ENCODE measurements at regions not wholly inside any gene's neighbourhood (a gene's known extent, or its start where the extent isn't known, plus 50 kb on each side); places are given as distances from the start of the nearest gene placed in this dataset.

DNA sequence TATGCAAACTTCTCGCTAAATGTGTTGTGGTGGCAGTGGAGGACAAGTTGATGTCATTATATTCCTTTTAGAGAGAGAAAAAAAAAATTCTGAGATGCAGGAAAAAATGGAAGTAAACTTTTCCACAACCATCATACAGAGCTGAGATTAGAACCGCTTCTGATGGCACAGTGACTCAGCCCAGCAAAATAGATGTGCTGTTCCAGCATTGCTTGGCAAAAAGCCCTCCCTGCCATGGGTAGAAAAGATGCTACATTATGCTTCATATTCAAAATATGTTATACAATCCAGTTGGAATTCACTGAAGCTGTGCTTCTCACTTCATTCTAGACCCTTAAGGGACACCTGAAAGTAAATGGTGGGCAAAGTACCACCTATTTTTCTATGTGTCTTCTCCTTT, 1047.6 kb upstream of the FANCL start:
- no peak for TF ChIP-seq POLR2A (IDR thresholded peaks at IDR 0.05)
- TF ChIP-seq, protein P1, sequence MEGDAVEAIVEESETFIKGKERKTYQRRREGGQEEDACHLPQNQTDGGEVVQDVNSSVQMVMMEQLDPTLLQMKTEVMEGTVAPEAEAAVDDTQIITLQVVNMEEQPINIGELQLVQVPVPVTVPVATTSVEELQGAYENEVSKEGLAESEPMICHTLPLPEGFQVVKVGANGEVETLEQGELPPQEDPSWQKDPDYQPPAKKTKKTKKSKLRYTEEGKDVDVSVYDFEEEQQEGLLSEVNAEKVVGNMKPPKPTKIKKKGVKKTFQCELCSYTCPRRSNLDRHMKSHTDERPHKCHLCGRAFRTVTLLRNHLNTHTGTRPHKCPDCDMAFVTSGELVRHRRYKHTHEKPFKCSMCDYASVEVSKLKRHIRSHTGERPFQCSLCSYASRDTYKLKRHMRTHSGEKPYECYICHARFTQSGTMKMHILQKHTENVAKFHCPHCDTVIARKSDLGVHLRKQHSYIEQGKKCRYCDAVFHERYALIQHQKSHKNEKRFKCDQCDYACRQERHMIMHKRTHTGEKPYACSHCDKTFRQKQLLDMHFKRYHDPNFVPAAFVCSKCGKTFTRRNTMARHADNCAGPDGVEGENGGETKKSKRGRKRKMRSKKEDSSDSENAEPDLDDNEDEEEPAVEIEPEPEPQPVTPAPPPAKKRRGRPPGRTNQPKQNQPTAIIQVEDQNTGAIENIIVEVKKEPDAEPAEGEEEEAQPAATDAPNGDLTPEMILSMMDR (IDR thresholded peaks at IDR 0.05) = no peak
